ENCODE measurements at regions not wholly inside any gene's neighbourhood (a gene's known extent, or its start where the extent isn't known, plus 50 kb on each side); places are given as distances from the start of the nearest gene placed in this dataset.

- TF ChIP-seq CTCF (IDR thresholded peaks at IDR 0.05) = no peak
- TF ChIP-seq POLR2A (IDR thresholded peaks at IDR 0.05) = no peak
Observed at GRCh38 chr11:104361975-104362374, 198.0 kb upstream of the PDGFD start.
